Left lung (tissue), 4 donors: ENCODE measurements at regions not wholly inside any gene's neighbourhood (a gene's known extent, or its start where the extent isn't known, plus 50 kb on each side); places are given as distances from the start of the nearest gene placed in this dataset.

Experiments
- ATAC-seq: fragments of 200-7000 bp; cut with Tn5 transposase; one replicate; pipeline ENCODE4 v1.9.1; 2020; ENCODE audit warnings: moderate library complexity
- DNase-seq, 4 donors: peaks; one replicate each; pipeline ENCODE4 v3.0.0-alpha.2; 2013 to 2020
- H3K27ac ChIP-seq, 2 donors: fragments of 200-600 bp; sonication (generic) in 1 of 2; one replicate each; pipeline versions ENCODE4 v1.5.0 to v1.8.0; 2020 to 2021
- H3K27me3 ChIP-seq, 2 donors: fragments of 200-600 bp; sonication (generic) in 1 of 2; one replicate each; pipeline versions ENCODE4 v1.5.0 to v1.8.0; 2020 to 2021
- H3K36me3 ChIP-seq, 2 donors: fragments of 200-600 bp; sonication (generic) in 1 of 2; one replicate each; pipeline versions ENCODE4 v1.5.0 to v1.8.0; 2020 to 2021
- H3K4me1 ChIP-seq, 2 donors: fragments of 200-600 bp; one replicate each; pipeline ENCODE4 v1.8.0; 2021
- H3K4me3 ChIP-seq, 2 donors: fragments of 200-600 bp; sonication (generic) in 1 of 2; one replicate each; pipeline versions ENCODE4 v1.5.0 to v1.8.0; 2020 to 2021; ENCODE audit warnings: mild to moderate bottlenecking in 1 of 2
- H3K9me3 ChIP-seq, 2 donors: fragments of 200-600 bp; sonication (generic) in 1 of 2; one replicate each; pipeline versions ENCODE4 v1.5.0 to v1.8.0; 2020 to 2021
- CTCF ChIP-seq, 2 donors: fragments of 200-600 bp; sonication (generic) in 1 of 2; IDR thresholded peaks; one replicate each; pipeline versions ENCODE4 v1.5.0 to v1.8.0; 2021; ENCODE audit warnings: antibody characterized with exemption in 2 of 2
- intact Hi-C, 2 donors: fragments of 100-400 bp; cut with DNase I; formaldehyde crosslinking; loops; one replicate each; pipeline versions ENCODE4 v1.11.2 to v1.14.2; 2022
- donor health status: DM: no; HTN: yes; CAD: no.
- donor health status: DM: no; HTN: no; CAD: no.

GRCh38 chrX:117510453-117510852 is 606.2 kb downstream of the KLHL13 start:
- Histone ChIP-seq H3K4me1 (no peaks in the 10 kb centered on the region), H3K27ac (no peak overlapping the region), H3K36me3 (no peaks in the 10 kb centered on the region), H3K4me3 (no peak overlapping the region), H3K9me3 (no peaks in the 10 kb centered on the region), H3K27me3 (no peaks in the 10 kb centered on the region)
- peak in 1 of 4 donors; percentile 7 for DNase-seq
- no peak for ATAC-seq
- intact Hi-C loops: no loop called here
- no peak for TF ChIP-seq CTCF (IDR thresholded peaks at IDR 0.05)

- intact Hi-C loops: no loop called here
- H3K9me3 ChIP-seq: no peaks in the 10 kb centered on the region
- ATAC-seq: no peak
- H3K36me3 ChIP-seq: no peaks in the 10 kb centered on the region
- no peak for TF ChIP-seq CTCF (IDR thresholded peaks at IDR 0.05)
- no peaks in the 10 kb centered on the region for H3K4me1 ChIP-seq
- DNase-seq: peak in 1 of 4 donors; percentile 5
- no peak overlapping the region for H3K27ac ChIP-seq
- no peak overlapping the region for H3K4me3 ChIP-seq
- no peaks in the 10 kb centered on the region for H3K27me3 ChIP-seq
These were observed 608.6 kb downstream of the KLHL13 start for GRCh38 chrX:117508021-117508420.

GRCh38 chrX:117487421-117487820 is 629.2 kb downstream of the KLHL13 start:
- intact Hi-C loops: no loop called here
- DNase-seq (peak in 2 of 4 donors; percentile 30 to 55), ATAC-seq (no peak)
- H3K4me3 ChIP-seq: no peak overlapping the region
- H3K4me1 ChIP-seq: no peaks in the 10 kb centered on the region
- H3K36me3 ChIP-seq: no peaks in the 10 kb centered on the region
- TF ChIP-seq CTCF (IDR thresholded peaks at IDR 0.05): no peak
- no peak overlapping the region for H3K27ac ChIP-seq
- H3K9me3 ChIP-seq: no peaks in the 10 kb centered on the region
- no peaks in the 10 kb centered on the region for H3K27me3 ChIP-seq

- Histone ChIP-seq H3K9me3 (no peaks in the 10 kb centered on the region), H3K27me3 (no peaks in the 10 kb centered on the region)
- no peak for TF ChIP-seq CTCF (IDR thresholded peaks at IDR 0.05)
These were observed 632.7 kb downstream of the KLHL13 start for GRCh38 chrX:117483950-117484349.

DNA sequence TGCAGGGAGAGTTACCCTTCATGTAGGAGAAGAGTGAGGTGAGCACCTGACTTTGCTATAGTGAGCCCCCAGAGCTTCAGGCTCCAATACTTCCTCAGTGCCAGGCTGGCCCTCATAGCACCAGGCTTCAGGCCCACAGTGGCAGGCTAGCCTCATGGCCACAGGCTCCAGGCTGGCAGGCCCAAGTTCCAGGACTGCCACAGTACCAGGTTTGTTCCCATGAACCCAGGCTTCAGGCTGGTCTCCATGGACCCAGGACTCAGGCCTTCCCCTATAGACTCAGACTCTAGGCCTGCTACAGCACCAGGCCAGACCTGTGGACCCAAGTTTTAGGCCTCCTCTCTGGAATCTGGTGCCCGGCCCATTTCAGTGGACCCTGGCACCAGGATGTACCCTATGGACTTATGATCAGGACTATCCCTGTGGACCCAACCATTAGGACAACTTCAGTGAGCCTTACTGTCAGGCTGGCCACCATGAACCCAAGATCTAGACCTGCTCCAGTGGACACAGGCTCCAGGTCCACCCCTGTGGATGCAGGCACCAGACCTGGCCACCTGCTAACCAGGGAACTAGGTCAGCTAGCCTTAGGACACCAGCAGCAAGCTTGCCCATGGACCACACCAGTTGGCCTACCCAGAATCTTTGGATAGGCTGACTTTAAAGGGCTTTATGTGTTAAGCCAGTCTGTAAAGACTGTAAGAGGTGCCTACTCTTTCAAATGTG is 658.2 kb downstream of the KLHL13 start:
- TF ChIP-seq CTCF (IDR thresholded peaks at IDR 0.05): no peak
- Histone ChIP-seq H3K36me3 (no peaks in the 10 kb centered on the region), H3K9me3 (no peaks in the 10 kb centered on the region), H3K4me3 (no peak overlapping the region), H3K4me1 (no peaks in the 10 kb centered on the region), H3K27me3 (no peaks in the 10 kb centered on the region), H3K27ac (no peak overlapping the region)
- intact Hi-C loops: no loop called here
- DNase-seq (no peak), ATAC-seq (no peak)

More at GRCh38 chrX:117483950-117484349, 632.7 kb downstream of the KLHL13 start:
- no peaks in the 10 kb centered on the region for H3K4me1 ChIP-seq
- intact Hi-C loops: no loop called here
- no peak overlapping the region for H3K4me3 ChIP-seq
- H3K36me3 ChIP-seq: no peaks in the 10 kb centered on the region
- ATAC-seq: no peak
- no peak for DNase-seq
- no peak overlapping the region for H3K27ac ChIP-seq
